ENCODE measurements at regions not wholly inside any gene's neighbourhood (a gene's known extent, or its start where the extent isn't known, plus 50 kb on each side); places are given as distances from the start of the nearest gene placed in this dataset.
"Not testable (repeated sequence)": the region's sequence is repeated elsewhere in the genome, so short reads cannot be mapped to it uniquely, and the experiment has no call there.

DNA sequence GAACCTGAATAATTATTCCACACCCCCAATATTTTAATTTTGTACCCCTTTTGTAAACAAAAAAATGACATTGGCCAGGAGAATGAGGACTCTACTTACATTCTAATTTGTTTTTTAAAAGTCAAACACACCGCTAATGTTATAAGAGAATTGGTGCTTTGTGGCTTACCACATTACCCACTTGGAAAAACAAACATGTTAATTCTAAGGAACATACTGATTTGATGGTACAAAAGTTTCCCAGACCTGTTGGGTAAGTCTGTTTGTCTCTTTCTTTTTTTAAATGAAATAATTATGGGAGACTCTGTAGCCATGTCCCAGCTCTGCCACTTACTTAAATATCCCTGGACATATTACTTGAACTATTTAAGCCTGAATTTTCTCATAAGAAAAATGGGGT lies 352.5 kb upstream of the C2CD4B start:
- H3K79me2 ChIP-seq (ENCODE audit: control insufficient read depth, insufficient read depth, low read length) = no peaks in the 10 kb centered on the region
- no peaks in the 10 kb centered on the region for H3K36me3 ChIP-seq (replicated peaks in 1 of 2; ENCODE audit: control extremely low read depth in 1 of 2, control insufficient read depth in 1 of 2, extremely low read depth in 1 of 2, insufficient read depth in 2 of 2, low read length in 1 of 2)
- DNase-seq (no peak), ATAC-seq (ENCODE audit: low read depth) (no peak)
- no peaks in the 10 kb centered on the region for H4K20me1 ChIP-seq (ENCODE audit: control insufficient read depth, insufficient read depth, low read length, poor library complexity, severe bottlenecking)
- intact Hi-C loops (cut with micrococcal nuclease) = no loop called here
- H3K27ac ChIP-seq (ENCODE audit: low read length in 2 of 2) = no peak overlapping the region
- ChIA-PET POLR2A (no interaction called here), CTCF (no interaction called here)
- H3K27me3 Mint-ChIP-seq = peaks cover 35% of the 10 kb centered on the region
- H3K4me3 ChIP-seq (ENCODE audit: control extremely low read depth in 1 of 5, extremely low read depth in 1 of 5, insufficient read depth in 1 of 5, low read depth in 2 of 5, low read length in 4 of 5) = no peak overlapping the region
- no peak overlapping the region for H3K4me2 ChIP-seq (replicated peaks; ENCODE audit: low read depth, low read length, poor library complexity, severe bottlenecking)
- no peaks in the 10 kb centered on the region for H3K4me1 ChIP-seq (ENCODE audit: control insufficient read depth in 2 of 2, insufficient read depth in 2 of 2, low read length in 2 of 2)
- no peak overlapping the region for H3K4me3 Mint-ChIP-seq
- no peaks in the 10 kb centered on the region for H3K9me3 Mint-ChIP-seq (ENCODE audit: insufficient read depth)
- H3K9ac ChIP-seq (ENCODE audit: low read length) = no peak overlapping the region
- H2AFZ ChIP-seq (ENCODE audit: insufficient read depth, low read depth, low read length, poor library complexity, severe bottlenecking) = no peak overlapping the region
- peaks cover 0 to 7% (median 3%) of the 10 kb centered on the region in 4 experiments for H3K27me3 ChIP-seq (replicated peaks in 1 of 4; ENCODE audit: control extremely low read depth in 1 of 4, control insufficient read depth in 3 of 4, insufficient read depth in 4 of 4, low read length in 3 of 4)
- no peaks in the 10 kb centered on the region for H3K4me1 Mint-ChIP-seq
- WGBS (ENCODE audit: insufficient coverage) = no CpG with 5 or more reads among the region's 1 CpG
- no peak overlapping the region for H3K27ac Mint-ChIP-seq
- no peaks in the 10 kb centered on the region for H3K9me3 ChIP-seq (ENCODE audit: control extremely low read depth in 1 of 3, control insufficient read depth in 2 of 3, insufficient read depth in 1 of 3, low read length in 2 of 3)
- no peak for TF ChIP-seq EZH2 (IDR thresholded peaks at IDR 0.05; ENCODE audit: borderline replicate concordance, insufficient read depth, low read depth, low read length, poor library complexity, severe bottlenecking)
- TF ChIP-seq, protein P1, sequence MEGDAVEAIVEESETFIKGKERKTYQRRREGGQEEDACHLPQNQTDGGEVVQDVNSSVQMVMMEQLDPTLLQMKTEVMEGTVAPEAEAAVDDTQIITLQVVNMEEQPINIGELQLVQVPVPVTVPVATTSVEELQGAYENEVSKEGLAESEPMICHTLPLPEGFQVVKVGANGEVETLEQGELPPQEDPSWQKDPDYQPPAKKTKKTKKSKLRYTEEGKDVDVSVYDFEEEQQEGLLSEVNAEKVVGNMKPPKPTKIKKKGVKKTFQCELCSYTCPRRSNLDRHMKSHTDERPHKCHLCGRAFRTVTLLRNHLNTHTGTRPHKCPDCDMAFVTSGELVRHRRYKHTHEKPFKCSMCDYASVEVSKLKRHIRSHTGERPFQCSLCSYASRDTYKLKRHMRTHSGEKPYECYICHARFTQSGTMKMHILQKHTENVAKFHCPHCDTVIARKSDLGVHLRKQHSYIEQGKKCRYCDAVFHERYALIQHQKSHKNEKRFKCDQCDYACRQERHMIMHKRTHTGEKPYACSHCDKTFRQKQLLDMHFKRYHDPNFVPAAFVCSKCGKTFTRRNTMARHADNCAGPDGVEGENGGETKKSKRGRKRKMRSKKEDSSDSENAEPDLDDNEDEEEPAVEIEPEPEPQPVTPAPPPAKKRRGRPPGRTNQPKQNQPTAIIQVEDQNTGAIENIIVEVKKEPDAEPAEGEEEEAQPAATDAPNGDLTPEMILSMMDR (IDR thresholded peaks at IDR 0.05) = no peak

DNA sequence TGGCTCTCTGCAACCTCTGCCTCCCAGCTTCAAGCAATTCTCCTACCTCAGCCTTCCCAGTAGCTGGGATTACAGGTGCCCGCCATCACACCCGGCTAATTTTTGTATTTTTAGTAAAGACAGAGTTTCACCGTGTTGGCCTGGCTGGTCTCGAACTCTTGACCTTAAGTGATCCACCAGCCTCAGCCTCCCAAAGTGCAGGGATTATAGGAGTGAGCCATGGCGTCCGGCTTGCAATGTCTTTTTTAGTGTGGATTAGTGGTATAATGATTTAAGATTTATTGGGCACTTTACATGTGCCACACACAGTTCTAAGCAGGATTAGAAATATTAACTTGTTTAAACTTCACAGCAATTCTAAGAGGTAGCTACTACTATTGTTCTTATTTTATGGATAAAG lies 353.6 kb upstream of the C2CD4B start:
- DNase-seq; H3K4me1 ChIP-seq (ENCODE audit: control insufficient read depth in 2 of 2, insufficient read depth in 2 of 2, low read length in 2 of 2); POLR2A ChIA-PET; ATAC-seq (ENCODE audit: low read depth); H3K79me2 ChIP-seq (ENCODE audit: control insufficient read depth, insufficient read depth, low read length); H3K4me1 Mint-ChIP-seq; H3K9ac ChIP-seq (ENCODE audit: low read length); H4K20me1 ChIP-seq (ENCODE audit: control insufficient read depth, insufficient read depth, low read length, poor library complexity, severe bottlenecking); H3K9me3 ChIP-seq (ENCODE audit: control extremely low read depth in 1 of 3, control insufficient read depth in 2 of 3, insufficient read depth in 1 of 3, low read length in 2 of 3); H3K27ac ChIP-seq (ENCODE audit: low read length in 2 of 2); H3K27me3 ChIP-seq (replicated peaks in 1 of 4; ENCODE audit: control extremely low read depth in 1 of 4, control insufficient read depth in 3 of 4, insufficient read depth in 4 of 4, low read length in 3 of 4); CTCF ChIA-PET; H2AFZ ChIP-seq (ENCODE audit: insufficient read depth, low read depth, low read length, poor library complexity, severe bottlenecking); H3K4me2 ChIP-seq (replicated peaks; ENCODE audit: low read depth, low read length, poor library complexity, severe bottlenecking); intact Hi-C loops (cut with micrococcal nuclease); H3K9me3 Mint-ChIP-seq (ENCODE audit: insufficient read depth); H3K36me3 ChIP-seq (replicated peaks in 1 of 2; ENCODE audit: control extremely low read depth in 1 of 2, control insufficient read depth in 1 of 2, extremely low read depth in 1 of 2, insufficient read depth in 2 of 2, low read length in 1 of 2); H3K4me3 ChIP-seq (ENCODE audit: control extremely low read depth in 1 of 5, extremely low read depth in 1 of 5, insufficient read depth in 1 of 5, low read depth in 2 of 5, low read length in 4 of 5); H3K4me3 Mint-ChIP-seq; H3K27ac Mint-ChIP-seq: not testable (repeated sequence)
- no CpG with 5 or more reads among the region's 6 CpGs for WGBS (ENCODE audit: insufficient coverage)
- peaks cover 40% of the 10 kb centered on the region for H3K27me3 Mint-ChIP-seq

Data from B cell (primary cell).